HUES6 (cell line): ENCODE measurements at regions not wholly inside any gene's neighbourhood (a gene's known extent, or its start where the extent isn't known, plus 50 kb on each side); places are given as distances from the start of the nearest gene placed in this dataset.
"Not testable (repeated sequence)": the region's sequence is repeated elsewhere in the genome, so short reads cannot be mapped to it uniquely, and the experiment has no call there.

ENCODE experiments used
- H3K27ac ChIP-seq: 2 replicates; pipeline ENCODE4 v1.7.0; 2013; ENCODE audit warnings: low read depth, mild to moderate bottlenecking, low read length, inconsistent platforms
- H3K27me3 ChIP-seq: 2 replicates; pipeline ENCODE4 v1.6.1; 2013; ENCODE audit warnings: low read length; ENCODE audit not compliant: control insufficient read depth, insufficient read depth
- H3K36me3 ChIP-seq: 2 replicates; pipeline ENCODE4 v1.6.1; 2013; ENCODE audit warnings: low read length; ENCODE audit not compliant: control insufficient read depth, insufficient read depth
- H3K4me1 ChIP-seq: 2 replicates; pipeline ENCODE4 v1.6.1; 2013; ENCODE audit warnings: low read length; ENCODE audit not compliant: control insufficient read depth, insufficient read depth
- H3K4me3 ChIP-seq: 2 replicates; pipeline ENCODE4 v1.5.1; 2013; ENCODE audit warnings: low read depth, low read length
- H3K9ac ChIP-seq: one replicate; pipeline ENCODE4 v1.6.1; 2013; ENCODE audit warnings: mild to moderate bottlenecking, low read length
- H3K9me3 ChIP-seq: 2 replicates; pipeline ENCODE4 v1.6.1; 2013; ENCODE audit warnings: low read depth, low read length; ENCODE audit not compliant: control insufficient read depth, insufficient read depth

GRCh38 chr2:7696556-7696955 lies 779.3 kb downstream of the RNF144A start:
- H3K36me3 ChIP-seq, H3K9ac ChIP-seq, H3K9me3 ChIP-seq, H3K27me3 ChIP-seq, H3K4me3 ChIP-seq: not testable (repeated sequence)
- H3K4me1 ChIP-seq, result peaks cover 19% of the 10 kb centered on the region
- H3K27ac ChIP-seq, result peak overlapping the region; percentile 21; the same call in 1 of the 2 replicates

GRCh38 chr2:7697052-7697451 lies 779.8 kb downstream of the RNF144A start:
- H3K4me1 ChIP-seq, result peaks cover 24% of the 10 kb centered on the region
- H3K9me3 ChIP-seq, result no peaks in the 10 kb centered on the region
- no peaks in the 10 kb centered on the region for H3K36me3 ChIP-seq
- no peaks in the 10 kb centered on the region for H3K27me3 ChIP-seq
- H3K9ac ChIP-seq, result no peak overlapping the region
- H3K4me3 ChIP-seq, result no peak overlapping the region
- peak overlapping the region; percentile 21; the same call in 1 of the 2 replicates for H3K27ac ChIP-seq

GRCh38 chr2:7701791-7702190 lies 784.6 kb downstream of the RNF144A start:
- Histone ChIP-seq H3K27me3 (no peaks in the 10 kb centered on the region), H3K36me3 (no peaks in the 10 kb centered on the region), H3K4me3 (no peak overlapping the region), H3K4me1 (peaks cover 44% of the 10 kb centered on the region), H3K9ac (no peak overlapping the region), H3K27ac (peak overlapping the region; percentile 53; the same call in 1 of the 2 replicates), H3K9me3 (no peaks in the 10 kb centered on the region)

GRCh38 chr2:7703048-7703447 lies 785.8 kb downstream of the RNF144A start:
- Histone ChIP-seq H3K27ac (peak overlapping the region; percentile 53; the same call in 1 of the 2 replicates), H3K9me3 (no peaks in the 10 kb centered on the region), H3K36me3 (no peaks in the 10 kb centered on the region), H3K4me3 (no peak overlapping the region), H3K27me3 (no peaks in the 10 kb centered on the region), H3K4me1 (peaks cover 41% of the 10 kb centered on the region), H3K9ac (no peak overlapping the region)

- H3K27me3 ChIP-seq, result no peaks in the 10 kb centered on the region
Observed at GRCh38 chr2:7703543-7704144, 786.4 kb downstream of the RNF144A start.

GRCh38 chr2:7704296-7704865 lies 787.2 kb downstream of the RNF144A start:
- no peak overlapping the region for H3K4me3 ChIP-seq
- H3K9me3 ChIP-seq, result no peaks in the 10 kb centered on the region
- peaks cover 41% of the 10 kb centered on the region for H3K4me1 ChIP-seq
- H3K9ac ChIP-seq, result no peak overlapping the region
- H3K36me3 ChIP-seq, result no peaks in the 10 kb centered on the region
- H3K27ac ChIP-seq, result no peak overlapping the region
- H3K27me3 ChIP-seq, result no peaks in the 10 kb centered on the region

More at GRCh38 chr2:7703543-7704144, 786.4 kb downstream of the RNF144A start:
- Histone ChIP-seq H3K9ac (no peak overlapping the region), H3K4me3 (no peak overlapping the region), H3K9me3 (no peaks in the 10 kb centered on the region), H3K4me1 (peaks cover 41% of the 10 kb centered on the region), H3K27ac (no peak overlapping the region), H3K36me3 (no peaks in the 10 kb centered on the region)

- Histone ChIP-seq H3K36me3 (no peaks in the 10 kb centered on the region), H3K4me3 (no peak overlapping the region), H3K27ac (no peak overlapping the region), H3K4me1 (peaks cover 39% of the 10 kb centered on the region), H3K9me3 (peaks cover 7% of the 10 kb centered on the region; the same call in 1 of the 2 replicates), H3K9ac (no peak overlapping the region), H3K27me3 (no peaks in the 10 kb centered on the region)
Observed at GRCh38 chr2:7706791-7707190, 789.6 kb downstream of the RNF144A start.

- H3K27ac ChIP-seq, result no peak overlapping the region
- H3K36me3 ChIP-seq, result no peaks in the 10 kb centered on the region
- H3K27me3 ChIP-seq, result no peaks in the 10 kb centered on the region
- H3K9me3 ChIP-seq, result peaks cover 9% of the 10 kb centered on the region; the same call in 1 of the 2 replicates
- peaks cover 29% of the 10 kb centered on the region for H3K4me1 ChIP-seq
- no peak overlapping the region for H3K9ac ChIP-seq
- H3K4me3 ChIP-seq, result no peak overlapping the region
Observed at GRCh38 chr2:7707723-7708122, 790.5 kb downstream of the RNF144A start.

- Histone ChIP-seq H3K27ac (no peak overlapping the region), H3K4me3 (no peak overlapping the region), H3K36me3 (no peaks in the 10 kb centered on the region), H3K9ac (no peak overlapping the region), H3K9me3 (peaks cover 9% of the 10 kb centered on the region; the same call in 1 of the 2 replicates), H3K27me3 (no peaks in the 10 kb centered on the region), H3K4me1 (peaks cover 9% of the 10 kb centered on the region; the same call in 1 of the 2 replicates)
Observed at GRCh38 chr2:7709907-7710306, 792.7 kb downstream of the RNF144A start.

GRCh38 chr2:7711167-7711566 lies 794.0 kb downstream of the RNF144A start:
- no peak overlapping the region for H3K4me3 ChIP-seq
- H3K36me3 ChIP-seq, result no peaks in the 10 kb centered on the region
- H3K9me3 ChIP-seq, result peaks cover 9% of the 10 kb centered on the region; the same call in 1 of the 2 replicates
- H3K27ac ChIP-seq, result no peak overlapping the region
- H3K9ac ChIP-seq, result no peak overlapping the region
- no peaks in the 10 kb centered on the region for H3K27me3 ChIP-seq
- H3K4me1 ChIP-seq, result no peaks in the 10 kb centered on the region

- Histone ChIP-seq H3K9me3 (no peaks in the 10 kb centered on the region), H3K9ac (no peak overlapping the region), H3K36me3 (no peaks in the 10 kb centered on the region), H3K27ac (no peak overlapping the region), H3K27me3 (no peaks in the 10 kb centered on the region), H3K4me3 (no peak overlapping the region), H3K4me1 (no peaks in the 10 kb centered on the region)
Observed at GRCh38 chr2:7719876-7720275, 802.7 kb downstream of the RNF144A start.
